ENCODE measurements at regions not wholly inside any gene's neighbourhood (a gene's known extent, or its start where the extent isn't known, plus 50 kb on each side); places are given as distances from the start of the nearest gene placed in this dataset.

GRCh38 chr2:78145395-78145996, 623.3 kb upstream of the LRRTM4 start:
- no peak for TF ChIP-seq CTCF (IDR thresholded peaks at IDR 0.05)
- TF ChIP-seq POLR2A (IDR thresholded peaks at IDR 0.05), result no peak
- TF ChIP-seq POLR2AphosphoS5 (IDR thresholded peaks at IDR 0.05; ENCODE audit: insufficient read depth in 1 of 2, low read depth in 1 of 2), result no peak

Measured in vagina (tissue), 2 donors.